HG02678 (cell line): ENCODE measurements at regions not wholly inside any gene's neighbourhood (a gene's known extent, or its start where the extent isn't known, plus 50 kb on each side); places are given as distances from the start of the nearest gene placed in this dataset.

Experiments used
- ATAC-seq: cut with Tn5 transposase; IDR thresholded peaks from one replicate; pipeline ENCODE4 v1.9.1; 2021; ENCODE audit warnings: mild to moderate bottlenecking, moderate library complexity; ENCODE audit not compliant: unreplicated experiment

DNA sequence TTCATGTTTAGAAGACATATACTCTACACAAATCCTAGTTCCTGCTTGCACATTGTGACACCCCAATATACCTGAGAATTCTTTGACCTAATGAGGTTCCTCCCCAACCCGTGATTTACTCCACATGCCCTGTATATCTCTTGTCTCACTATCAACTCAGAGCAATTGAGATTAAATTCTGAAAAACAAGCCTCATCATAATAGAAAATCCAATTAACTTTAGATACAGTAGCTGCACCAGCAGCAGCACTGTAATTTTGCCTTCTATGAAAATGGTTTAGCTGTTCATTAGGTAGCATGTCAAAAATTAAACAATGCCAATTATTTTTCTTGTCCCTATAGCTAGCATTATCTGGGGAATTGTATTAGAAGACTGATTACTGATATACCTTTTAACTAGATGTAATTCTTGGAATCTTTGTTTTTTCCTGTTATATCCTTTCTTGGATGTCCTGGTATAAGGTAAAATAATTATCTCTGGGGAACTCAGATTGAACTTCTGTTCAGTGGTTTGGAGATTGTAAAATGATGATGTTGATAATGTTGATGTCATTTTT is 218.9 kb upstream of the TANK start:
- ATAC-seq, result no peak

DNA sequence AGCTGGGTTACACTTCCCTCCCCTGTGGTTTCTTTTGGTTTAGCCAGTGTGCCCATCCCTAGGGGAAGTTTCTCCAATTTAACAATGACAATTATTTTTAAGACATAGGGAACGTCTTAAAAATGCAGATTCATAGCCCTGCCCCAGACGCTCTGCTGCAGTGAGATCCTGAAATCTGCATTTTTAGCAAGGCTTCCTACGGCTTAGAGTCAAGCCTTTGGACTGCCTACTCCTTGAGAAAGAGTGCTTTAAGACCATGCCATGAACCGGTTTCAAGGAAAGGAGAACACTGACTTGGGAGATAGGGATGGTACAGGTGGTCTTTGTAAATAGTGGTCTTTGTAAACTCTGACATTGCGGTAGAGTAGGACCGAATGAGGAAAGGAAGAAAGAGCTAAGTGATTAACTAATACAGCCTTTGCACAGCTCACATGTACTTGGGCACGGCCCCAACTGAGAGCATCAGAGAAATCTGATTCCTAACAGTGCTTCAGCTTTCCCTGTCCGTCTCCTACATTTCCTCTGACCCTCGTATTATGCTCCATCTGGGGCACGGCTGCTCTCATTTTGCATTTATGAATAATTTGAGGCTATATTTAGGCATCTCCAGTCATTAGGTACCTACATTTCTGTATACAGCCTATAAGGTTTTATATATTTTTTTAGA is 217.6 kb upstream of the TANK start:
- ATAC-seq, result no peak

DNA sequence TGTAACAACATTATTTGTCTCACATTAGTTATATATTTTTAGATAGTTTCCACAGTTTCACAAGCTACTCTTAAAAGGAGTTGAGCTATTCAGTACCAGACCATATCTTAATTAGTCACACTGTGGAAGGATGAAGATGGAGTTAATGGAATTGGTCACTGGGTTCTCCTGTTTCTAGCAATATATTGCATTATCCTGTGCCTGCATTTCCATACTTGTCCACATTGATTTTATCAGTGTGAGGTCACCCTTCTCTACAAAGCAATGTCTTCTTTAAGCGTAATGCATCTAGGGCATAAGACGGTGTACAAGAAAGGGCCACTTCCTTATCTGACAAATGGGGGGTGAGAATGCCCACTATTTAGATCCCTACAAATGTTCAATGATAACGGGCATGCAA is 216.8 kb upstream of the TANK start:
- no peak for ATAC-seq

DNA sequence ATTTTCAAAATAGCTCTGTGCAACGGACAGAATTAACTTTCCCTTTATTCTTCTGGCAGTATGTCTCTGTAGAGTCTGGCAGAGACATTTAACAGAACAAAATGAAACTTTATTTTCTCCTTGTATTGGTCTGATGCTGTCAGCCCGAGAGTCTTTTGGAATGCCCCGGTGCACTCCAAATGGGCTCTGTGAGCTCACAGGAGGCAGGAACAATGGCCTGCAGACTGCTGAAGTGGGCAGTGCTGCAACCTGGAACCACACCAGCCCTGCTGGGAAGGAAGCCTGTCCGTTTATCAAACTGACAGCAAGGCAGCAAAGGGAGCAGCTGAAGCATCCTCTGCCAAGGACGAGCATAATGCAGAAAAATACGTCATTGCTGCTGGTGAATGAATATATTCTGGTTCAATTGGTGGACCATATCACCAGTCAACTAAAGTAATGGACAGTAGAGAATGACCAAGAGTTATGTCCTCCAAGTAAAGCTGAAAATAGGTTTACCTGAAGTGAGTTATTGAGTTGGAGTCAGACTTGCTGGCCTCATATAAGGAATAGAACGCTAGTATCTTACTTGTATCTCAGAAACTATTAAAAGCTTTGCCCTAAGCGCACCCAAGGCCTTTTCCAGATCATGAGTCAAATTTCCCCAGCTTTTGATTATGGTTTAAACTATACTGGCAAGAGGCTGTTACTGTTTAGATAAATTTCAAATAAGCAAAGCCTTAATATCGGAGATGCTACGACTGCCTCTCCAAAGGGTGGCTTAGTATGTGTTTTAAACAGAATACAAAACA is 207.6 kb upstream of the TANK start:
- ATAC-seq, result no peak

DNA sequence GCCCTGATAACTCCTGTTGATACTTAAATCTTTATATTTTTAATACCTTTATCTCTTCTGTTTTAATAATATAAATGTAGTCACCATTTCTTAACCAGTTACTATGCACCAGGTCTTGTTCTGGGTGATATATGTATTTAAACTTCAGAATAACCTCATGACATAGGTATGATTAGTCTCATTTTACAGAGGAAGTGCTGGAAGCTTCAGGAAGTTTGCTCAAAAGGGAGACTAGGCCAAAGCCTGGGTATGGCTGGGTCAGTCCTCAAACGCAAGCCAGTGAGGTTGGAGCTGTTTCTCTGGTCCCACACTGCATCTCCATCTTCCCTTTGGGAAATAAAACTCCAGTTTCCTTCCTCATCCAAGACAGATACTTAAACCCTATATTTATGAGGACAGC is 204.7 kb upstream of the TANK start:
- ATAC-seq, result no peak

DNA sequence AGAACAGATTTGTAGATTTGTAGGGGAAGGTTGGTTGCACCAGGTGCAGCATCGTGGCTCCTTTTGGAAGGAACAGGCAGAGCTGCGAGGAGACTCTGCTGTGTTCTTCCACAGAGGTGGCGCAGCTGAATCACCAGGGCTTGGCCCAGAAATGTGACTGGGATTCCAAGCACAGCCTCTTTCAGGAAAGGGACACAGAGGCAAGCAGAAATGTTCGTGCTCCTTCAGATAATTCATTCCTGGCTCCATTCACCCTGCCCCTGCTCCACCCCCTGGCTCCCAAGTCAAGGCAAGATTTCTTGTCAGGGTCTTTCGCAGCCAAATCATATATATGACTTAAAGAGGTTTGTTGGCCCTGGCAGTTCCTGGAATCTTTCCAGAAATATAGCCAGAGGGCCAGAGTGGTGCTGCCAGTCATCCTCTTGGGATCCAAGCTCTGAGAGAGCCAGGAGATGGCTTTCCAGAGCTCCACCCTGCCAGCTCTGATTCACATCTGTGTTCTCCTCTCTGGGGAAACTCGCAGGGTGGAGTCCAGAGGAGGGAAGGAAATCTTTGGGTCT is 203.9 kb upstream of the TANK start:
- ATAC-seq, result no peak

DNA sequence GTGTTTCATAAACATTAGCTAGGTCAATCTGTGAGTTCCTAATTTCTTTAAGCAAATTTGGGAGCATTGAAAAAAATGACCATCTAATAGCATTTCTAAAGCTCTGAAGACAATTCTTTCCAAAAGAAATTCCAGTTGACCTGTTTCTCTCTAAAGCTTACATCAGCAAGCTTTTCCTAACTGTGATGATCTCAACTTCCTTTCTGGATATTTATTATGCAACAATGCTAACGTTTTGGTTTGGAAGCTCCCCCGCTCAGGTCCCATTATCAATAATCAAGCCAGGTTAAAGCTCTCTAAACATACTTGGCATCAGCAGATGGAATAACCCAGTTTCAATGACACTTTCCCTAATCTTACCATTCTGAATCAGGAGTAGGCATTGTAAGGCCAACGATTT is 196.3 kb upstream of the TANK start:
- ATAC-seq, result no peak

DNA sequence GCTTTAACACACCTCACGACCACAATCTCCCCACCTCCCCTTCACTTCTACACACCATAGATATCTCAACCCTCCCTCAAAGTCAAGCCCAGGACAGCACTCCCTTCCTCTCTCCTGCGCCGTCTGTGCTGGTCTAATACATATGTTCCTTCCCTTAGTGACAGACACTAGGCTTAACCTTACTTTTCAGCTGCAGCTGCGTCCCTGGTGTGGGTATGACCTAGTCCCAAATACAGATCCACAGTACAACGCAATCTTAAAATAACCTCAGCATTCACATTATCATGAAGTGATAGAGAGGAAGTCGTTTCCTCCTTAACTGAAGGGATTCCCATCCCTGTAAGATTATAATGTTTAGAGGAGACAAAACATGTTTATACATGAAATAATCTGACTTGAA is 192.7 kb upstream of the TANK start:
- ATAC-seq, result no peak

DNA sequence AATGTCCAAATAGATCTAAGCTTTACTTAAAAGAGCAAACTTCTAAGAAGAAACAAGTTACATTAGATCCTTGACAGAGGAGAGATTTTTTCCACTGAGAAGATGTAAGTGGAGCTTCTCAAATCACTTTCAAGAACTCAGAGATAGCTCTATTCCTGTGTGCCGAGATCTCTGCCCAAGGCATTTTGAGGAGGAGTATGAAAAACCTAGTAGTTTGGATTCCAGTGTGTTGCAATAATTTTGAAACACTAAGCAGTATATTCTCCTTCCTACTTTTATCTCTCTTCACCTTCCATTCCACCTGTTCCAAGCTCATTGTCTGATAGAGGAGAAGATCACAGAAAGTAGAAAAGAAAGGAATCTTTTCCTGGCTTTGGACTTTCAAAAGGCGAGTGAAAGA is 192.0 kb upstream of the TANK start:
- no peak for ATAC-seq

DNA sequence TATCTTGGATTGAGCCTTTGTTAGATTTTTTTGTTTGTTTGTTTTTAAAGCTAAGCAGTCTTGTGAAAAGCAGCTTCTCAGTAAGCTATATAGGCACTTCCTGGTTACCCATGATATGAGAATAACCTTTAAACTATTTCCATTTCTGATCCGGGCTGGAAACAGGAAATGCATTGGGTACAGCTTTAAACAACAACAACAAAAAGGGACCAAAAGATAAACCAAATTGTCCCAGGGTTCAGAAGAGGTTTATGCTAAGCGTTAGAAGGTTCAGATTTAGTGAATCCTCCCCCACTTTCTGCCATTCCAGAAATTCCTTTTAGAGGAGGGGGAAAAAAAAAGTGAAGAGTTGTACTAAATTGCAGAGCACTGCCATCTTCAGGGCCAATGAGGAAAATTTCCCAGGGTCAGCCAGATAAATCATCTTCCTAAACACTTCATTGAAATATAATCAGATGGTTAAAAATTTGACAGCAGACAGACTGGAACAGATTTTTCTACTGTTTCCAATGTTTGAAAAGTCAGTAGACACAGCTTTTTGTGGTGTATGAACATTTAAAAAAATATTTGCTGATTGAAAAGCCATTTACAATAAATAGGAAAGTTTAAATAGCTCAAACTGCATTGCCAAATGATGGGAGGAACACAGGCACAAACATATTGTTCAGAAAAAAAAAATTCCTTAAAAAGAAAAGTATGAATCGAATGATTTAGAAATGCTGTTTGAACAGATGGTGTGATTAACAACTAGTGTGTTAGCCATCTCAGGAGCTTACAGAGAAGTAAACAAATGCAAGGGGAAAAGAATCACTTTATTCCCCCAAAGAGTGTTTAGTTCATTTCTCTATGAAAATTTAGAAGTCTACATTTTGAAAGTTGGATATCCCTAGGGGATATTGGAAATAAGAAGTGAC is 189.9 kb upstream of the TANK start:
- ATAC-seq, result no peak

DNA sequence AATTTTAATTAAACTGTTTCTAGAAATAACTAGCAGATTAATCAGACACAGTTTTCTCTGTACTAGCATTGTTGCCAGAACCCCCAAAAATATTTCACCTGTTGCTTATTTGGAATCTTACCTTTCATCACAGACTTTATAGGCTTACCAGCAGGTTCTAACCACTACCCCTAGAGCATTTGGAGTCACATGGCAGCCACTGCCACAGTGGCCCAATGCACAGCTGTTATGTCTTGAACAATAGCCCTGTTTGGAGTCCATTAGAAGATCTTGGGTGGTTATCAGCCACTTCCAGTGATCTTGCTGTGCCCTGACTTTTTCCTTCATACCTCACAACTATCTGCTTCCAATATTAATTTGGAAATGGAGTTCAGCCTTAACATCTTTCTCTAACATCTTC is 186.2 kb upstream of the TANK start:
- ATAC-seq, result no peak

DNA sequence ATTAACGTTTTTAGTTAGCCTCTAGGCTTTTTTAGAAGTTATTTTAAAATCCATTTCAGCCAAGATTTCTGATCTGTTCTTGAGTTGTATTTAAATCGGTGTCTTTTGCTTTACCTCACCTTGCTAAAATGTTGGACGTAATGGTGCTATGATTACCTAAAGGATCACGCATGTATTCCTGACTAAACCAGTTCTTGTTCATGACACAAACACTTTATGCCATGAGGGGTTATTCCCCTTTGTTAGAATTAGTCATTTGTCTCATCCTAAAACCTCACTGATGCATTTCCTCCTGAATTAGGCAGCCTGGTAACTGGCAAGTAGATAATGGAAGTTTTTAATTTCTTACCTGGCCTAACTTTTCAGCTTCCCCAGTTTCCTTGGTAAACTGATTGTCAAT is 185.4 kb upstream of the TANK start:
- no peak for ATAC-seq

DNA sequence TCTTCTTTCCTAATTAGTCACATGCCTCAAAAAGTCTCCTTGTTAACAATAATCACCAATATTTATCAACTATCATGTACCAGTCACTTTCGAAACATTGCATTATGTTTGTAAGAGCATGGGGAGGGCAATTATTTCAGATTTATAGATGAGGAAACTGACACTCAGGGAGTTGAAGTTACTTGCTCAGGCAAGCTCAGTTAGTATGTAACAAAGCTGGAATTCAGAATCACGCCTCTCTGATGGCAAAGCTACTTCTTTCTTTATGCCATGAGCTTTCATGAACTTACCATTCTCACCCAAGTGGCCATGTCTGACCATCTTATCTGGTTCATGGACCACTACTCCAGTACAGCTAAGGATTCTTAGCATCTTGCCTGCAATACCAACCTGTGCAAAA is 183.4 kb upstream of the TANK start:
- no peak for ATAC-seq

DNA sequence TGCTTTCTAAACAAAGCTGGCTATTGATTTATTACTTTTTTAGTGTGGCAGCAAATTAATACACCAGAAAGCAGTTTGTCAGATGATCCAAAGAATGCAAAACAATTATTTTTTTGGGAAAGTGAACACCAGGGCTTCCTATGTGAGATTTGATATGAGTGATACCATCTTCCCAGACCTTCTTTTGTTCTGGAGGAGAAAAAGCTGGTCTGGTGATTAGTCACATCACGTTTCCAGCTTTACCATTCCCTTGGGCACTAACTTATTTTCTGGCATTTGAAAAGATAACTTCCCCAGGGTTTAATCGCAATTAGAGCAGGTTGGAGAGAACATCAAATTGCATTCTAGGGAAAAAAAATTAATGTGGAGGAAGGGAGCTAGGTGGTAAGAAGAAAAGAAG is 182.9 kb upstream of the TANK start:
- ATAC-seq, result no peak

DNA sequence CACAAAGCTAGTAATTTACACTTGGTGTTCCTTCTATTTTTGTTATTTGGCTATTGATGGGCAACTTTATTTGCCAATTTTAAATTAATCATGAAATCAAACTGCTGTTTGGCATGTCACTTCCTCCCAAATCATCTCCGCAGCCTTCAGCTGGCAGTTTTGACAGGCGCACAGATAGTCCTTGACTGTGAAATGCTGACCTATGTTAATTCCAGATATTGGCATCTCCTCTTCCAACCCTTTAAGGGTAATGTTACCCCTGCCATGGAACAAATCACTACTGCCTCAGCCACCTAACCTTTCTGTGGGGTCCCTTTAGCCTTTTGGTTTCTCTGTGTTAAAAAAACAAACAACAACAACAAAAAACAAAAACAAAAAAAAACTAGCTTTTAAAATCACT is 182.4 kb upstream of the TANK start:
- no peak for ATAC-seq

DNA sequence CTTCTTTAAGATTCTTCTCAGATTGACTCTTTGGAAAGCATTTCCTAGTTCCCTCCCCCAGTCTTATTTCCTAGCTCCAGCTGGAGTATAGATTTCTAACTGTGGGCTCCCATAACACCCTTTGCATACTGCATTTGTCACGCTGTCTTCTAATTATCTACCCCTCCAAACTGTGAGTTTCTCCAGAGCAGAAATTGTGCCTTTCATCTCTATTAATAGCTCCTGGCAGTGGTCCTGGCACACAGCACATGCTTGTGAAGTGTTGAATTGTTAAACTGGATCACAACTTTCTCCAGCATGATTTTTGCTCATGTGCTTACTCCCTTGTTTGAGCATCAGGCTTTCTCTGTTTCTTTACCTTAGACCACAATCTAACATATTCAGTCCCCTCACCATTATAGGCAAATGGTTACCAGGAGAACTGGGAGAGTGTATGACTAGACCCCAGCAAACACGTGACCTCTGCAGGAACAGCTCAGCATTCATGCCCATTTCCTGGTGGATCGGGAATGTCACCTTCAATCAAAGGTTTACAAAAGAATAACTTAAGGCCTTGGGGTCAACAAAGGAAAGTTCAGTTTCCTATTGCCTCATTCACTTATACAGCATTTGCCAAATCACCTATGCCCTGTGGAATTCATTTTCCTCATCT is 175.7 kb upstream of the TANK start:
- no peak for ATAC-seq

DNA sequence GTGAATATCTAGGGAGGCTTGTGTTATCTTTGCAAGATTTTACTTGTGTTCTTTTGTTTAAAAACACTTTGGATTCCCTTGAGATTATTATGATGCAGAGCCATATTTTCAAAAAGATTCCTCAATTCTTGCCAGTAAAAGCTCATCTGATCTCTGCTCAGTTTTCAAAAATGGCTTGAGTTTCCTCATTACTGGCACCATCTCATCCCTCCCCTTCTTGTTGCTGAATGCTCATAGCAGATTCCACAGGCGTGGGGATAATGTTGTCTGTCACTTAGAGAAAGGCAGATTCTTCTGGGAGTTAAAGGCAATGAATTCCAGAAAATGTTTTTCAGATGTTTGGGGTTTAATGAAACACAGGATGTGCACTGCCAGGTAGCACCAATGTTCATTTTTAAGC is 170.4 kb upstream of the TANK start:
- no peak for ATAC-seq

DNA sequence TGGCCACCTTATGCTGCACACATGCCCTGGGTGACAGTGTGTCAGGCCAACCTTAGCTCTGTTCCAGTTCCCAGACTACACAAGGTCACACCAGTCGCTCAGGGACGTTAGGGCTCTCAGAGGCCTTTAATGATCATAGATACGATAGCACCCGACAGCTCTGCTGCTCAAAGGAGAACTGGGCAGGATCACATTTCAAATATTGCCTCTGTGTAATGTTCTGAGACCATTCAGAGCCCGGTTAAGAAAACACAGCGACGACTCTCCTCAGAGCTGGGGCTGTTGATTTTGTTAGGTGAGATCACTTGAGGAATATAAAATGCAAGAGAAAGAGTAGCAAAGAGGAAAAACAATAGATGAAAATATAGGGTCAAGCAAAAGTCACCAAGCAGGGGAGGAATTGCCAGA is 166.6 kb upstream of the TANK start:
- no peak for ATAC-seq

DNA sequence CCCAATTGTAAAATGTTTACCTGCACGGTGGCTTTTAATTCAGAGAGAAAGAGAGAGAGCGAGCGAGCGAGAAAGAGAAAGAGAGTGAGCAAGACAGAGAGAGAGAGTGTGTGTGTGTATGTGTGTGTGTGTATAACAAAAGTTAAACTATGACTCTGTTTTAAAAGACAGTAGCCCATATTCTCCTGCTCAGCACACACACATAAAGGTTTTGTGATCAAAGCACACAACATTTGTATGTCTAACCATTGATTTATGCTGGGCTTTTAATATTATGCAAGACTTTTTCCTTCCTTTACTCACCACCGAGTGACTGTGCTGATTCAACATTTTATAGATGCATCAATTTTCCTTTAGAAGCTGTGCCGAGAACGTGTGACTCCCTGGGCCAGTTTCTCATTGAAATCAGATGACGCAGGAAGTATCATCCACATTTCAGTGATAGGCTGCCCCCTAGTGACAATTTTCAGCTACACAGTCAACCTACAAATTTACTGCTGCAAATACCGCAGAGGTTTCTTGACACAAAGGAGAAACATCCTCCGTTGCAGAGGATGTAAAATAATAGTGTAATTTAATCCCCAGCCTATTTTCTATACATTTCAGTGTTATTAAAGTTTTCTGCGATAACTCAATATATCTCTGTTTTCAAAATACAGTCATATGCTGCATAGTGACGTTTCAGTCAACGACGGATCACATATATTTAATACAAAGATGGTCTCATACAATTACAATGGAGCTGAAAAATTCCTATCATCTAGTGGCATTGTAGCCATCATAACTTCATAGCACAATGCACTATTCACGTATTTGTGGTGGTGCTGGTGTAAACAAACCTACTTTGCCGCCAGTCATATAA is 165.9 kb upstream of the TANK start:
- peak; percentile 94 for ATAC-seq

DNA sequence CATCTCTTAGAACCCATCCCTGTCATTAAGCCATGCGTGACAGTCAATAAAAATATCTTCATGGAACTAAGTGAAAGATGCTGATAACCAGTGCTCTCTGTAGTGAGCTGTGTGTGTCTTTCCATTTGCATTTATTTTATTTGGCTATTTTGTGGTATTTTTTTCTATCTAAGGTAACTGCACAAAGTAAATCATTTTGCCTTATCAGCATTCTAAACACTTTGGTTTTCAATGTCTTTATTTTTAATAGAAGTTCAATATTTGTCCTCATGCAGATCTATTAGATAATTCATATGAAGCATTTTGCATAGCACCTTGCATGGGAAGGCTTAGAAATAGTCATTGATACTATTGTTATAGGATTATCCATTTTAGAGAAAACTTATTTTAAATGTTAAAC is 163.6 kb upstream of the TANK start:
- no peak for ATAC-seq
